Hepatocyte (in vitro differentiated cells): ENCODE measurements at regions not wholly inside any gene's neighbourhood (a gene's known extent, or its start where the extent isn't known, plus 50 kb on each side); places are given as distances from the start of the nearest gene placed in this dataset.

Source experiments
- DNase-seq: peaks from one replicate; pipeline ENCODE4 v3.0.0-alpha.2; 2016; ENCODE audit warnings: low spot score
- H2AFZ ChIP-seq: fragments of 200-600 bp; sonication (generic); 2 replicates; pipeline ENCODE4 v1.6.0; 2016; ENCODE audit warnings: antibody characterized with exemption, mild to moderate bottlenecking
- H3K27ac ChIP-seq: fragments of 200-600 bp; sonication (generic); 2 replicates; pipeline ENCODE4 v1.5.1; 2016; ENCODE audit warnings: mild to moderate bottlenecking
- H3K27me3 ChIP-seq: fragments of 200-600 bp; sonication (generic); 2 replicates; pipeline ENCODE4 v1.6.1; 2016
- H3K36me3 ChIP-seq: fragments of 200-600 bp; sonication (generic); replicated peaks from 2 replicates; pipeline ENCODE4 v1.5.1; 2016; ENCODE audit warnings: low read depth; ENCODE audit not compliant: insufficient read depth
- H3K4me1 ChIP-seq: fragments of 200-600 bp; sonication (generic); 2 replicates; pipeline ENCODE4 v1.5.1; 2016; ENCODE audit warnings: mild to moderate bottlenecking, moderate library complexity; ENCODE audit not compliant: insufficient read depth
- H3K4me2 ChIP-seq: fragments of 200-600 bp; sonication (generic); 2 replicates; pipeline ENCODE4 v1.6.0; 2016
- H3K4me3 ChIP-seq: fragments of 200-600 bp; sonication (generic); 2 replicates; pipeline ENCODE4 v1.5.1; 2016; ENCODE audit warnings: mild to moderate bottlenecking
- H3K79me2 ChIP-seq: fragments of 200-600 bp; sonication (generic); 2 replicates; pipeline ENCODE4 v1.6.0; 2017; ENCODE audit warnings: mild to moderate bottlenecking
- H3K9me2 ChIP-seq: fragments of 200-600 bp; sonication (generic); replicated peaks from 2 replicates; pipeline ENCODE4 v1.6.0; 2017; ENCODE audit warnings: mild to moderate bottlenecking; ENCODE audit not compliant: insufficient read depth
- H3K9me3 ChIP-seq: fragments of 200-600 bp; sonication (generic); 2 replicates; pipeline ENCODE4 v1.5.1; 2016; ENCODE audit warnings: low read depth, mild to moderate bottlenecking
- H4K20me1 ChIP-seq: fragments of 200-600 bp; sonication (generic); 2 replicates; pipeline ENCODE4 v1.6.0; 2016; ENCODE audit warnings: mild to moderate bottlenecking; ENCODE audit not compliant: insufficient read depth, poor library complexity, severe bottlenecking
- CTCF ChIP-seq: fragments of 200-600 bp; sonication (generic); IDR thresholded peaks from 2 replicates; pipeline ENCODE4 v1.5.1; 2016; ENCODE audit warnings: antibody characterized with exemption, mild to moderate bottlenecking; ENCODE audit not compliant: poor library complexity
- EZH2 ChIP-seq: fragments of 200-600 bp; sonication (generic); IDR thresholded peaks from 2 replicates; pipeline ENCODE4 v1.6.1; 2016; ENCODE audit warnings: antibody characterized with exemption, mild to moderate bottlenecking, borderline replicate concordance
- EZH2phosphoT487 ChIP-seq: fragments of 200-600 bp; sonication (generic); IDR thresholded peaks from one replicate; pipeline ENCODE4 v1.6.1; 2018; ENCODE audit warnings: antibody characterized with exemption, mild to moderate bottlenecking, low read depth, moderate library complexity; ENCODE audit not compliant: unreplicated experiment, severe bottlenecking
- WGBS: methylation state at CpG from one replicate; pipeline ENCODE4 v1.1.6; 2016; ENCODE audit warnings: low lambda C conversion rate; ENCODE audit errors: missing lambda C conversion rate; 5-methylcytosine and 5-hydroxymethylcytosine counted together

- Histone ChIP-seq H3K4me2 (no peak overlapping the region), H3K27me3 (no peaks in the 10 kb centered on the region), H3K36me3 (no peaks in the 10 kb centered on the region), H3K27ac (no peak overlapping the region), H3K9me3 (no peaks in the 10 kb centered on the region), H3K9me2 (no peaks in the 10 kb centered on the region), H4K20me1 (no peaks in the 10 kb centered on the region), H3K4me1 (no peaks in the 10 kb centered on the region), H3K4me3 (no peak overlapping the region), H2AFZ (no peak overlapping the region), H3K79me2 (no peaks in the 10 kb centered on the region)
- DNase-seq = no peak
- 53% methylated on average over 7 of the region's 7 CpGs for WGBS
- TF ChIP-seq CTCF (no peak), EZH2 (no peak), EZH2phosphoT487 (no peak)
These were observed 447.4 kb upstream of the TRIB2 start for GRCh38 chr2:12269041-12269972.

GRCh38 chr2:12270876-12271588 lies 445.7 kb upstream of the TRIB2 start:
- TF ChIP-seq EZH2phosphoT487 (no peak), CTCF (no peak), EZH2 (no peak)
- H3K79me2 ChIP-seq = no peaks in the 10 kb centered on the region
- H4K20me1 ChIP-seq = no peaks in the 10 kb centered on the region
- H3K27me3 ChIP-seq = no peaks in the 10 kb centered on the region
- H2AFZ ChIP-seq = no peak overlapping the region
- no peak overlapping the region for H3K27ac ChIP-seq
- H3K36me3 ChIP-seq = no peaks in the 10 kb centered on the region
- DNase-seq = no peak
- H3K4me3 ChIP-seq = no peak overlapping the region
- H3K4me1 ChIP-seq = no peaks in the 10 kb centered on the region
- no peaks in the 10 kb centered on the region for H3K9me3 ChIP-seq
- H3K4me2 ChIP-seq = no peak overlapping the region
- no peaks in the 10 kb centered on the region for H3K9me2 ChIP-seq
- 54% methylated on average over 4 of the region's 4 CpGs for WGBS

- H3K36me3 ChIP-seq = no peaks in the 10 kb centered on the region
- H3K9me3 ChIP-seq = no peaks in the 10 kb centered on the region
- DNase-seq = no peak
- no peak overlapping the region for H2AFZ ChIP-seq
- TF ChIP-seq CTCF = no peak
- TF ChIP-seq EZH2phosphoT487 = no peak
- no peak for TF ChIP-seq EZH2
- no peak overlapping the region for H3K4me3 ChIP-seq
- no peaks in the 10 kb centered on the region for H3K9me2 ChIP-seq
- no peaks in the 10 kb centered on the region for H3K4me1 ChIP-seq
- no peaks in the 10 kb centered on the region for H3K79me2 ChIP-seq
- H3K27me3 ChIP-seq = no peaks in the 10 kb centered on the region
- WGBS = 97% methylated on average over 1 of the region's 1 CpG
- H3K27ac ChIP-seq = no peak overlapping the region
- no peak overlapping the region for H3K4me2 ChIP-seq
- no peaks in the 10 kb centered on the region for H4K20me1 ChIP-seq
These were observed 445.1 kb upstream of the TRIB2 start for GRCh38 chr2:12271589-12271984.
